OCI-M1 (cell line): ENCODE measurements at regions not wholly inside any gene's neighbourhood (a gene's known extent, or its start where the extent isn't known, plus 50 kb on each side); places are given as distances from the start of the nearest gene placed in this dataset.
A peak's percentile ranks its signal among the peaks of the same experiment; 100 is the strongest.
"Not testable (repeated sequence)": the region's sequence is repeated elsewhere in the genome, so short reads cannot be mapped to it uniquely, and the experiment has no call there.

ENCODE experiments used
- DNase-seq: peaks from one replicate; lab custom pipeline; 2025; lab: John Stamatoyannopoulos, UW

GRCh38 chr10:62588116-62588515, 213.9 kb downstream of the ZNF365 start:
- no peak for DNase-seq

- DNase-seq, result no peak
Observed at GRCh38 chr10:62589689-62590088, 214.8 kb upstream of the ADO start.

GRCh38 chr10:62590306-62590705, 214.2 kb upstream of the ADO start:
- no peak for DNase-seq

- peak; percentile 80 for DNase-seq
Observed at GRCh38 chr10:62594093-62594520, 210.4 kb upstream of the ADO start.

- no peak for DNase-seq
Observed at GRCh38 chr10:62597226-62597625, 207.3 kb upstream of the ADO start.

GRCh38 chr10:62599161-62599560, 205.4 kb upstream of the ADO start:
- no peak for DNase-seq

- not testable (repeated sequence) for DNase-seq
Observed at GRCh38 chr10:62606551-62606950, 198.0 kb upstream of the ADO start.

- not testable (repeated sequence) for DNase-seq
Observed at GRCh38 chr10:62608189-62608875, 196.2 kb upstream of the ADO start.

- peak; percentile 78 for DNase-seq
Observed at GRCh38 chr10:62610649-62611229, 193.8 kb upstream of the ADO start.

GRCh38 chr10:62613424-62613823, 191.1 kb upstream of the ADO start:
- no peak for DNase-seq

- DNase-seq, result no peak
Observed at GRCh38 chr10:62613859-62614258, 190.7 kb upstream of the ADO start.

- DNase-seq, result no peak
Observed at GRCh38 chr10:62614389-62615157, 189.9 kb upstream of the ADO start.

GRCh38 chr10:62616885-62617590, 187.5 kb upstream of the ADO start:
- DNase-seq, result peak; percentile 27

- no peak for DNase-seq
Observed at GRCh38 chr10:62617652-62618051, 186.9 kb upstream of the ADO start.

GRCh38 chr10:62618054-62618453, 186.5 kb upstream of the ADO start:
- no peak for DNase-seq

GRCh38 chr10:62618576-62619412, 185.7 kb upstream of the ADO start:
- DNase-seq, result no peak

- no peak for DNase-seq
Observed at GRCh38 chr10:62619413-62619738, 185.1 kb upstream of the ADO start.

- no peak for DNase-seq
Observed at GRCh38 chr10:62620491-62620890, 184.0 kb upstream of the ADO start.

GRCh38 chr10:62623223-62623622, 181.3 kb upstream of the ADO start:
- DNase-seq, result no peak

- no peak for DNase-seq
Observed at GRCh38 chr10:62625484-62625883, 179.0 kb upstream of the ADO start.

GRCh38 chr10:62626079-62626478, 178.4 kb upstream of the ADO start:
- DNase-seq, result no peak

GRCh38 chr10:62626817-62627216, 177.7 kb upstream of the ADO start:
- no peak for DNase-seq
